ENCODE measurements at regions not wholly inside any gene's neighbourhood (a gene's known extent, or its start where the extent isn't known, plus 50 kb on each side); places are given as distances from the start of the nearest gene placed in this dataset.
"Not testable (repeated sequence)": the region's sequence is repeated elsewhere in the genome, so short reads cannot be mapped to it uniquely, and the experiment has no call there.

GRCh38 chrY:8151561-8151960 is 1185.7 kb upstream of the TSPY4 start:
- DNase-seq (ENCODE audit: low spot score): no peak

DNA sequence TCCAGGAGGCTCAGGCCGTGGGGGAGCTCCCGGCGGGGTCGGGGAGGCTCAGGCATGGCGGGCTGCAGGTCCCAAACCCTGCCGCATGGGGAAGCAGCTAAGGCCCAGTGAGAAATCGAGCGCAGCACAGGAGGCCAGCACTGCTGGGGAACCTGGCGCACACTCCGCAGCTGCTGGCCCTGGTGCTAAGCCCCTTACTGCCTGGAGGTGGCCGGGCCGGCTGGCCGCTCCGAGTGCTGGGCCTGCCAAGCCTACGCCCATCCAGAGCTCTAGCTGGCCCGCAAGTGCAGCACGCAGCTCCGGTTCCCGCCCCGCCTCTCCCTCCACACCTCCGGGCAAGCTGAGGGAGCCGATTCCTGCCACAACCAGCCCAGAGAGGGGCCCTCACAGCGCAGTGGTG is 1208.7 kb upstream of the TSPY4 start:
- no peak for DNase-seq (ENCODE audit: low spot score)

- DNase-seq (ENCODE audit: low spot score): no peak
These were observed 1211.2 kb upstream of the TSPY4 start for GRCh38 chrY:8125907-8126571.

DNA sequence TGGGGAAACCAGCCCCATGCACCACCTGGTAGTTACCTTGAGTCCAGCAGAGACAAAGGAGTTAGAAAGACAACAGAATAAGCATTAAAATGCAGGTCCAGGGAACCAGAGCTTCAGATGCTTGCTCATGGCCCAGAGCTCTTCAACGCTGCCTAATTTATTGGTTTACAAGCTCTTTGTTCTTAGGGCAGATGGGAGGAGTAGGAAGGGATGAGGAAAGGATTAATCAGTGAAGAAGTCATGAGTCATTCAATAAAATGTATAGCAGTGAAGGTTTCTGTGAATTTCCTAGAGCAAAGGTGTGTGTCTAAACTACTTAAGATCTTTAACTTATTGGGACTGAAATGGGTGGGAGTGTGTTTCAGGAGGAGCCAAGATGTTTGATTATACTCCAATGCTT is 1210.3 kb upstream of the AMELY start:
- DNase-seq (ENCODE audit: low spot score): no peak

DNA sequence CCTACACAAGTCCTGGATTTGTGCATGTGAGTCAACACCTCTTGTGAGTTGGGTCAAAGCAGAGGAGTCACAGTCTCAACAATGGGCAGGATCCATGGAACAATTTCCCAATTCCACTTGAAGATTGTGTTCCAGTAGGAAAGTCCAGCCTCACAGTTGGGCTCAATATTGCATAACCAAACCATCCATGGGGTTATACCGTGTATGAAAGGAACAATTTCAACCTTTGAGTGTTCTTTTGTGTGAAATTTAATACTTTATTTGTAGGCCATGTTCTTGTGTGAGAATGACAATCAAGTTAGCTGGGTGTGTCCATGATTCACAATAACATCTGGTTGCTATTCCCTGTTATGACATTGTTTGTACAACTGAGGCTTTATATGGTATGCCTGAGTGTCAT is 1182.9 kb upstream of the AMELY start:
- no peak for DNase-seq (ENCODE audit: low spot score)

- DNase-seq (ENCODE audit: low spot score): no peak
These were observed 1181.4 kb upstream of the AMELY start for GRCh38 chrY:8092926-8093325.

DNA sequence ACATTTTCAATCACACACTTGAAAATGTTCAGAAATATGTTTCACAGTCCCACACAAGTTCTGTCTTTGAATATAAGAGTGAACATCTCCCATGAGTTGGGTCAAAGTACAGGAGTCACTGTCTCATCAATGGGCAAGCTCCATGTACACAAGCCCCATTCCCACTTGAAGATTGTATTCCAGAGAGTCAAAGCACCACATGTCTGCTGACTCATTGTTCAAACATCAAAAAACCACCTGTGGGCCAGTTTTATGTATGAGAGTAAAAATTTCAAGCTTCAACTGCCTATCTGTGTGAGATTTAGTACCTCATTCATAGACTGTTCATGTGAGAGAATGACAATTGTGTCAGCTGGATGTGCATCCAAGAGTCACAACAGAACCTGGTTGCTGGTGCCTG is 1174.4 kb upstream of the AMELY start:
- DNase-seq (ENCODE audit: low spot score): no peak

DNA sequence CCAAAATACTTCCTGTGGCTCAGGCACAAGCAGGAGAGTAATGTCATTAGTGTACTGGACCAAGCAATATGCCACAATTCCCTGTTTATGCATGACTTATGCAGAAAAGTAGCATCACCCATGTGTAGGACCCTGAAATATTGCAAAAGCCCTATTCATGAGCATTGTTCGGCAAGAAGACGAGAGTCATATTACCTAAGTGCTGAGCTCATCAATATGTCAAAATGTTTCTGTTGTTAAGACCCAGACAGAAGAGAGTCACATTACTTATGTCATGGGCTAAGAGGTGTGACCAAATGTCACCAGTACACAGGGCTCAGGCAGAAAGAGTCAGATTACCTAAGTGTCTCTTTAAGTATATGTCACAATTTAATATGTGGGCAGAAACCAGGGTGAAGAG is 1172.6 kb upstream of the AMELY start:
- DNase-seq (ENCODE audit: low spot score): no peak

DNA sequence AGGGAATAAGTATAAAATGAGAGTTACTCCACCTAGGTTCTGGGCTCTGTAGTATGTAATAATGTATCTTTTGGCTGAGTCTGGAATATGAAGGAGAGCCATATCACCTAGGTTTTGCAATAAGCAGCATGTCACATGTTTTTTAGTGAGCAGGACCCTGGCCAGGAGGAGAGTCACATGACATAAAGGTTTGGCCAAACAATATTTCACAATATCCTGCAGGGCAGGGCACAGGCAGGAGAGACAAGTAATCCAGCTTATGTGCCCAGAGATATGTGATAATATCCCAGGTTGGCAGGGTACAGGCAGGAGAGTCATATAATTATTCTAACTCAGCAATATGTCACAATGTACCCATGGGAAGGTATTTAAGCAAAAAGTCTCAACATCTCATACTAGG is 1169.6 kb upstream of the AMELY start:
- DNase-seq (ENCODE audit: low spot score): no peak

DNA sequence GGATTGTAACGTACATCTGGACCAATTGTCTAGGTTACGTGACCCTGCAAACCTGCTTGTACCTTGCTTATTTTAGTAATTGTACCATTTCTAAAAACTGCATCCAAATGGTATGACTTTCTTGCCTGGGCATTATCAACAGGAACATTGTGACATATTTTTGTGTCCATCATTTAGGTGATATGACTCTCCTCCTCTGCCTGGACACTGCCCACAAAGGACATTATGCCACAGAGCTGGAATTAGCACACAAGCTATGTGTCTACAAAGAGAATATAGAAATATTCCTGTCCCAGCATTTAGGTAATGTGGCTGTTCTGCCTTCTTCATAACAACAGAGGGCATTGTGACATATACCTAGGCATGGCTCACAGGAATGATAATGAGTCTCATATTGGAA is 1153.7 kb upstream of the AMELY start:
- no peak for DNase-seq (ENCODE audit: low spot score)

- no peak for DNase-seq (ENCODE audit: low spot score)
These were observed 1152.9 kb upstream of the AMELY start for GRCh38 chrY:8064500-8064899.

DNA sequence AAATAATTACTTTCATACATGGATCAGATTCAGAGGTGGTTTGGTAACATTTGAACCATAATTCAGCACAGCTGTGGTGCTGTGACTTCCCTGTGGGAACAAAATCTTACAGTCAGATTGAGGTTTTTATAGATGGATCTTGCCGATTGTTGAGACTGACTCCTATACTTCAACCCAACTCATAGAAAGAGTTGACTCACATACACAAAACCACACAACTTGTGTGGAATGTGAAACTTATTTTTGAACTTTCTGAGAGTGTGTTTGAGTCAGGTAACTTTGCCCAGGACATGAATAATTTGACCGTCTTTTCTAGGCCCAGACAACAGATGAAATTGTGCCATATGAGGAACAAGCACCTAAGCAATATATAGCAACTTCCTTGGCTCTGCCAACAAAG is 1152.4 kb upstream of the AMELY start:
- DNase-seq (ENCODE audit: low spot score): no peak

- no peak for DNase-seq (ENCODE audit: low spot score)
These were observed 1147.1 kb upstream of the AMELY start for GRCh38 chrY:8058613-8059012.

GRCh38 chrY:8051340-8051739 is 1139.8 kb upstream of the AMELY start:
- DNase-seq (ENCODE audit: low spot score): no peak

DNA sequence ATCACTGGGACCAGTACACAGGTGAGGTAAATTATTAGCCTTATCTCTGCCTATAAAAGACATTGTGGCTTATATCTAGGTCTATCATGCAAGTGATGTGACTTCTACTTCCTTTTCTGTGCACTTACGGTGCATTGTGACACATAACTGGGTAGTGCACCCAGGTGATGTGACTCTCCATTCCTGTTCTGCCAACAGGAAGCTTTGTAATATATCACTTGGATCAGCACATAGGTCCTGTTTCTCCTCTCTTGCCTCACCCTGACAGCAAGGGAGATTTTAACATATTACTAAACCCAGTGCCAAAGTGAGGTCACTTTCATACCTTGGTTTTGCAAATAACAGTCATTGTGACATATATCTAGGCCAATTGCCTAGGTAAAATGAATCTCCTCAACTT is 1129.7 kb upstream of the AMELY start:
- no peak for DNase-seq (ENCODE audit: low spot score)

GRCh38 chrY:8036563-8036962 is 1125.0 kb upstream of the AMELY start:
- no peak for DNase-seq (ENCODE audit: low spot score)

DNA sequence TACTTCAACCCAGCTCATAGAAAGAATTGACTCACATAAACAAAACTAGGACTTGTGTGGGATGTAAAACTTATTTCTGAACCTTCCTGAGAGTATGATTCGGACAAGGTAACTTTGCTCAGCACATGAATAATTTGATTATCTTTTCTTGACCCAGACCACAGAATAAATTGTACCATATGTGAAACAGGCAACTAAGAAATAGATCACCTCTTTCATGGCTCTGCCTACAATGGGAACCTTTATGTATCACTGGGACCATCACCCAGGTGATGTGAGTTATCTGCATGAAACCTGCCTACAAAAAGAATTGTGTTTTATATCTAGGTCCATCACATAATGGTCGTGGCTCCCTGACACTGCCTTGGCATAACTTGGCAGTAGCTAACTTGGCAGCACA is 1124.1 kb upstream of the AMELY start:
- no peak for DNase-seq (ENCODE audit: low spot score)

- no peak for DNase-seq (ENCODE audit: low spot score)
These were observed 1123.1 kb upstream of the AMELY start for GRCh38 chrY:8034673-8035072.

GRCh38 chrY:8033200-8033599 is 1121.6 kb upstream of the AMELY start:
- no peak for DNase-seq (ENCODE audit: low spot score)

DNA sequence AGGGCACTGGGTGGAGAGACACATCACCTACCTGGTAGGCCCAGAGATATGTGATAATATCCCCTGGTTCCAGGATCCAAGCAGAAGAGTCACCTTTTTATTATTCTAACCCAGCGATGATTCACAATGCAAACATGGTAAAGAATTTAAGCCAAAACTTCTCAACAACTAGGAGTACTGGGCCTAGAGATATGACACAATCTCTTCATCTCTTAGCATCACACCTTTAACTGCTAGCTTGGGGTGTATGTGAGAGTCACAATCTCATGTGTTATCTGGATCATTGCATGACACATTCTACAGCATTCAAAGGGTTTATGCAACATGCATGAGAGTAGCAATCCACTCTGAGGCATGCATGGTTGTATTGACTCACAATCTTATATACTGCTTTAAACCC is 1109.0 kb upstream of the AMELY start:
- no peak for DNase-seq (ENCODE audit: low spot score)

- no peak for DNase-seq (ENCODE audit: low spot score)
These were observed 1100.0 kb upstream of the AMELY start for GRCh38 chrY:8011515-8011914.

- no peak for DNase-seq (ENCODE audit: low spot score)
These were observed 1092.6 kb upstream of the AMELY start for GRCh38 chrY:8004196-8004595.

DNA sequence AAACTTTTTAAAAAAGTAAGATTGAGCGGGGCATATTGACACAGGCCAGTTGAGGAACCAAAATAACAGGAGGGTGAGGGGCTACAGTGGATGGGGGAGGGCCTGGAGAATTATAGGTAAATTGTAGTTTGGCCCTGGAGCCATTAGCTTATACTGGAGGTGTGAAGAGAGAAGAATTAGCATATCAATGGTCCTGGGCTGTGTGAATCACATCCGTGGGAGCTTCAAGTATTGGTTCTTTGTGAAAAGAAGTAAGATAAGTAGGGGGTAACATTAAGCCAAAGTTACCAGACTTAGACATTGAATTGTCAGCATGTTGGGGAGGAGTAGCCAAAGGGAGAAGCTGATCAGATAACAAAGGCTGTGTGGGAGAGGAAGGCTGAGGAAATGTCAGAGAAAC is 1085.2 kb upstream of the AMELY start:
- DNase-seq (ENCODE audit: low spot score): no peak

DNA sequence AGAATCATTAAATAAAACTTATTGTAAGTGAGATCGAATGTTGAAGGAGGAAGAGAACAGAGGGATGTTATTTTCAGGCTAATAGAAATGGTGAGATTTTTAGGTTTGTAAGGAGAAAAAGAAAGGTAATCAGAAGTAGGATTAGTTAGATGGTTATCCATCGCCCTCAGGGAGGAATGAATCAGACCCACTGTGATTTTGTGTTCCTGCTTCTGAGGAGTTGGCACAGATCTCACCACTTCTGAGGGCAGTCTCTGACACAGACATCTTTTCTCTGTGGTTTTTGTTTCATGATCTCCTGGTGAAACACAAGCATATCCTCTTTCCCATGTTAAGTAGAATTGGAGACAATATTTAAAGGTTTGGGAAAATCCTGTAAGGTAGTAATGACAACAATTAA is 1083.2 kb upstream of the AMELY start:
- not testable (repeated sequence) for DNase-seq (ENCODE audit: low spot score)

DNA sequence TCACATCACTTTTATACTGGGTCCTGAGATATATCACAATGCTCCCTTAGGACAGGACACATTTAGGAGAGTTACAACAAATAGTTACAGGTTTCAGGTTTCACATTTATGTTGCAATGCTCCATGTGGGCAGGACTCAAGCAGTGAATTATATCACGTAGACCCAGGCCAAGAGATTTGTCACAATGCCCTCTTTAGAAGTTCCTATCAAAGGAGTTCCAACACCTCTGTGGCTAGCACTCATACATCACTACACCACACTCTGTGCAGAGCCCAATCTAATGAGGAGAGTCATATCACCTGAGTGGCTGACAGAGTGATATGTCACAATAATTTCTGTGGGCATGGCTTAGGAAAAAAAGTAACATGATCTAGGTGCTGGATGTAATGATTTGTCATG is 1068.2 kb upstream of the AMELY start:
- no peak for DNase-seq (ENCODE audit: low spot score)

All from pons (tissue), 1 donor.